ENCODE measurements at regions not wholly inside any gene's neighbourhood (a gene's known extent, or its start where the extent isn't known, plus 50 kb on each side); places are given as distances from the start of the nearest gene placed in this dataset.

GRCh38 chr17:68143425-68143824 is 104.4 kb upstream of the AMZ2 start:
- Mint-ChIP-seq H3K9me3 (ENCODE audit: unreplicated experiment) (no peaks in the 10 kb centered on the region), H3K36me3 (ENCODE audit: insufficient read depth, unreplicated experiment) (no peaks in the 10 kb centered on the region), H3K4me1 (ENCODE audit: low read depth, unreplicated experiment) (no peaks in the 10 kb centered on the region), H3K27ac (ENCODE audit: unreplicated experiment) (no peak overlapping the region), H3K4me3 (ENCODE audit: unreplicated experiment) (no peak overlapping the region), H3K27me3 (ENCODE audit: insufficient read depth, unreplicated experiment) (peaks cover 6% of the 10 kb centered on the region)
- TF ChIP-seq CTCF (IDR thresholded peaks at IDR 0.05; ENCODE audit: insufficient read depth in 1 of 2, low read depth in 1 of 2, low read length in 1 of 2, severe bottlenecking in 1 of 2, unreplicated experiment in 1 of 2), result no peak
- Histone ChIP-seq H3K9me3 (no peaks in the 10 kb centered on the region), H3K4me1 (no peaks in the 10 kb centered on the region), H3K4me3 (ENCODE audit: low read depth, low read length) (no peak overlapping the region), H3K36me3 (ENCODE audit: control insufficient read depth, insufficient read depth, low read length) (no peaks in the 10 kb centered on the region), H3K27me3 (replicated peaks; ENCODE audit: control insufficient read depth, insufficient read depth, low read length) (no peaks in the 10 kb centered on the region; the same call in 1 of the 2 replicates)
- intact Hi-C loops (cut with micrococcal nuclease; ENCODE audit: unreplicated experiment), result no loop called here
- CTCF ChIA-PET, result no interaction called here
- no peak for DNase-seq
- BruUV-seq (replicated peaks), result no TSS peak
- POLR2A ChIA-PET, result no interaction called here

GRCh38 chr17:68145088-68145487 is 102.8 kb upstream of the AMZ2 start:
- no peak overlapping the region for H3K4me3 Mint-ChIP-seq (ENCODE audit: unreplicated experiment)
- H3K27me3 Mint-ChIP-seq (ENCODE audit: insufficient read depth, unreplicated experiment), result peaks cover 6% of the 10 kb centered on the region
- H3K27ac Mint-ChIP-seq (ENCODE audit: unreplicated experiment), result no peak overlapping the region
- TF ChIP-seq CTCF (IDR thresholded peaks at IDR 0.05; ENCODE audit: insufficient read depth in 1 of 2, low read depth in 1 of 2, low read length in 1 of 2, severe bottlenecking in 1 of 2, unreplicated experiment in 1 of 2), result no peak
- DNase-seq, result no peak
- no peaks in the 10 kb centered on the region for H3K36me3 Mint-ChIP-seq (ENCODE audit: insufficient read depth, unreplicated experiment)
- H3K36me3 ChIP-seq (ENCODE audit: control insufficient read depth, insufficient read depth, low read length), result no peaks in the 10 kb centered on the region
- H3K9me3 Mint-ChIP-seq (ENCODE audit: unreplicated experiment), result no peaks in the 10 kb centered on the region
- ChIA-PET POLR2A (no interaction called here), CTCF (no interaction called here)
- no peaks in the 10 kb centered on the region for H3K9me3 ChIP-seq
- no peaks in the 10 kb centered on the region for H3K4me1 ChIP-seq
- no TSS peak for BruUV-seq (replicated peaks)
- intact Hi-C loops (cut with micrococcal nuclease; ENCODE audit: unreplicated experiment), result no loop called here
- no peak overlapping the region for H3K4me3 ChIP-seq (ENCODE audit: low read depth, low read length)
- H3K4me1 Mint-ChIP-seq (ENCODE audit: low read depth, unreplicated experiment), result no peaks in the 10 kb centered on the region
- no peaks in the 10 kb centered on the region; the same call in 1 of the 2 replicates for H3K27me3 ChIP-seq (replicated peaks; ENCODE audit: control insufficient read depth, insufficient read depth, low read length)

DNA sequence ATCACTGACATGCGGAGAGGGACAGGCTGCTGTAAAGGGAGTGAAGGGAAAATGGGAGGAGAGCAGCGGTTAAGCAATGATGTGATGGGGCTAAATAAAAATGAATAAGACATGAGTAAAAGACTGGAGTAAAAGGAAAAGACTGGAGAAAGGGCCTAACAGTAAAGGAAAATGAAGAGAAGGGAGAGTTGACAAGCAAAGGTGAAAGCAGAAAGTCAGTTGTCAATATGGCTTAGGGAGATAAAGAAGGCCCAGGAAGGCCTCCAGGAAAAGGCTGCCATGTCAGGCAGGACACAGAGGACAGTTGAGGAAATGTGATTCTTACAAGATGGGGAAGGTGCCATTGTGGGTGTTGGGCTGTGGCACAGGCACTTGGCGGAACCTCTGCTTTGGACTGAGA is 98.9 kb upstream of the AMZ2 start:
- DNase-seq, result no peak
- TF ChIP-seq CTCF (IDR thresholded peaks at IDR 0.05; ENCODE audit: insufficient read depth in 1 of 2, low read depth in 1 of 2, low read length in 1 of 2, severe bottlenecking in 1 of 2, unreplicated experiment in 1 of 2), result no peak
- ChIA-PET POLR2A (no interaction called here), CTCF (no interaction called here)
- intact Hi-C loops (cut with micrococcal nuclease; ENCODE audit: unreplicated experiment), result no loop called here
- Mint-ChIP-seq H3K9me3 (ENCODE audit: unreplicated experiment) (no peaks in the 10 kb centered on the region), H3K4me3 (ENCODE audit: unreplicated experiment) (no peak overlapping the region), H3K4me1 (ENCODE audit: low read depth, unreplicated experiment) (no peaks in the 10 kb centered on the region), H3K27me3 (ENCODE audit: insufficient read depth, unreplicated experiment) (peaks cover 6% of the 10 kb centered on the region), H3K36me3 (ENCODE audit: insufficient read depth, unreplicated experiment) (no peaks in the 10 kb centered on the region), H3K27ac (ENCODE audit: unreplicated experiment) (no peak overlapping the region)
- Histone ChIP-seq H3K4me1 (no peaks in the 10 kb centered on the region), H3K36me3 (ENCODE audit: control insufficient read depth, insufficient read depth, low read length) (no peaks in the 10 kb centered on the region), H3K27me3 (replicated peaks; ENCODE audit: control insufficient read depth, insufficient read depth, low read length) (no peaks in the 10 kb centered on the region; the same call in 1 of the 2 replicates), H3K4me3 (ENCODE audit: low read depth, low read length) (no peak overlapping the region), H3K9me3 (no peaks in the 10 kb centered on the region)
- BruUV-seq (replicated peaks), result no TSS peak

Data from Caco-2 (cell line).